SU-DHL-6 (cell line): ENCODE measurements at regions not wholly inside any gene's neighbourhood (a gene's known extent, or its start where the extent isn't known, plus 50 kb on each side); places are given as distances from the start of the nearest gene placed in this dataset.

Source experiments
- H2AFZ ChIP-seq: fragments of 200-600 bp; sonication (generic); 2 replicates; pipeline ENCODE4 v1.6.1; 2014; ENCODE audit warnings: low read depth, mild to moderate bottlenecking, moderate library complexity, mixed read lengths, antibody characterized with exemption, low read length; ENCODE audit not compliant: severe bottlenecking
- H3F3A ChIP-seq: fragments of 200-600 bp; shearing (Covaris generic); 2 replicates; pipeline ENCODE4 v1.6.0; 2016; ENCODE audit warnings: antibody characterized with exemption, mild to moderate bottlenecking; ENCODE audit not compliant: insufficient read depth
- H3K27ac ChIP-seq: fragments of 200-600 bp; sonication (generic); 2 replicates; pipeline ENCODE4 v1.5.1; 2016; ENCODE audit warnings: low read depth, mild to moderate bottlenecking, low read length, moderate library complexity, mixed read lengths
- H3K27me3 ChIP-seq: fragments of 200-600 bp; sonication (generic), shearing (Covaris generic); 2 replicates; pipeline ENCODE4 v1.6.0; 2014; ENCODE audit warnings: mild to moderate bottlenecking, low read length
- H3K36me3 ChIP-seq: fragments of 200-600 bp; sonication (generic); 2 replicates; pipeline ENCODE4 v1.6.1; 2014; ENCODE audit warnings: mild to moderate bottlenecking, low read length, mixed read lengths
- H3K4me2 ChIP-seq: fragments of 300-600, 200-600 bp; shearing (Covaris generic), sonication (generic); 2 replicates; pipeline ENCODE4 v1.6.0; 2014; ENCODE audit warnings: low read length, low read depth, mild to moderate bottlenecking; ENCODE audit not compliant: poor library complexity, severe bottlenecking
- H3K4me3 ChIP-seq: fragments of 200-600 bp; sonication (generic); 2 replicates; pipeline ENCODE4 v1.5.1; 2014; ENCODE audit warnings: antibody characterized with exemption, low read length, mild to moderate bottlenecking, mixed read lengths; ENCODE audit not compliant: insufficient read depth, poor library complexity, severe bottlenecking
- H3K79me2 ChIP-seq: fragments of 200-600 bp; sonication (generic); 2 replicates; pipeline ENCODE4 v1.6.1; 2014; ENCODE audit warnings: mild to moderate bottlenecking, low read length, moderate library complexity; ENCODE audit not compliant: insufficient read depth
- H3K9ac ChIP-seq: fragments of 200-600 bp; sonication (generic); 2 replicates; pipeline ENCODE4 v1.7.0; 2014; ENCODE audit warnings: mild to moderate bottlenecking, low read length
- H3K9me2 ChIP-seq: fragments of 200-600 bp; sonication (generic); replicated peaks from 2 replicates; pipeline ENCODE4 v1.6.1; 2014; ENCODE audit warnings: low read length; ENCODE audit not compliant: insufficient read depth
- H3K9me3 ChIP-seq: fragments of 200-600 bp; sonication (generic); 2 replicates; pipeline ENCODE4 v1.6.1; 2014; ENCODE audit warnings: low read length, mixed read lengths; ENCODE audit not compliant: insufficient read depth
- H4K20me1 ChIP-seq: fragments of 200-600 bp; sonication (generic); 2 replicates; pipeline ENCODE4 v1.6.1; 2014; ENCODE audit warnings: low read depth, mild to moderate bottlenecking, antibody characterized with exemption, low read length, moderate library complexity, mixed read lengths
- CTCF ChIP-seq: fragments of 200-600 bp; sonication (generic); IDR thresholded peaks from one replicate; pipeline ENCODE4 v1.5.1; 2017; ENCODE audit warnings: antibody characterized with exemption, mild to moderate bottlenecking, low read length, moderate library complexity; ENCODE audit not compliant: insufficient read depth, poor library complexity, severe bottlenecking
- EZH2phosphoT487 ChIP-seq: fragments of 200-600 bp; sonication (generic), shearing (Covaris generic); conservative IDR thresholded peaks from 2 replicates; pipeline ENCODE4 v1.6.1; 2018; ENCODE audit warnings: mild to moderate bottlenecking, antibody characterized with exemption, low read length, moderate library complexity, mixed read lengths

GRCh38 chr9:22255337-22255736, 191.3 kb upstream of the DMRTA1 start:
- Histone ChIP-seq H3K27ac (no peak overlapping the region), H3K4me2 (no peak overlapping the region)
- no peak for TF ChIP-seq CTCF
- no peak for TF ChIP-seq EZH2phosphoT487

GRCh38 chr9:22256381-22256780, 190.2 kb upstream of the DMRTA1 start:
- H3K36me3 ChIP-seq, result no peaks in the 10 kb centered on the region
- no peak overlapping the region for H3K27ac ChIP-seq
- H3K79me2 ChIP-seq, result no peaks in the 10 kb centered on the region
- no peak overlapping the region for H2AFZ ChIP-seq
- H3K4me2 ChIP-seq, result no peak overlapping the region
- H3K9me2 ChIP-seq, result no peaks in the 10 kb centered on the region
- no peaks in the 10 kb centered on the region for H4K20me1 ChIP-seq
- no peaks in the 10 kb centered on the region for H3K27me3 ChIP-seq
- no peak for TF ChIP-seq EZH2phosphoT487
- no peak for TF ChIP-seq CTCF
- no peaks in the 10 kb centered on the region for H3K9me3 ChIP-seq
- H3K9ac ChIP-seq, result no peak overlapping the region
- H3K4me3 ChIP-seq, result no peak overlapping the region
- no peaks in the 10 kb centered on the region for H3F3A ChIP-seq

More at GRCh38 chr9:22255337-22255736, 191.3 kb upstream of the DMRTA1 start:
- Histone ChIP-seq H4K20me1 (no peaks in the 10 kb centered on the region), H3F3A (no peaks in the 10 kb centered on the region), H2AFZ (no peak overlapping the region), H3K36me3 (no peaks in the 10 kb centered on the region), H3K9me2 (no peaks in the 10 kb centered on the region), H3K4me3 (no peak overlapping the region), H3K9me3 (no peaks in the 10 kb centered on the region), H3K9ac (no peak overlapping the region), H3K79me2 (no peaks in the 10 kb centered on the region), H3K27me3 (no peaks in the 10 kb centered on the region)

- H3K9me2 ChIP-seq, result no peaks in the 10 kb centered on the region
- no peak overlapping the region for H2AFZ ChIP-seq
- H3K9ac ChIP-seq, result no peak overlapping the region
- H3K27me3 ChIP-seq, result no peaks in the 10 kb centered on the region
- no peak overlapping the region for H3K4me3 ChIP-seq
- no peak overlapping the region for H3K4me2 ChIP-seq
- no peak for TF ChIP-seq EZH2phosphoT487
- TF ChIP-seq CTCF, result no peak
- no peaks in the 10 kb centered on the region for H3K36me3 ChIP-seq
- no peak overlapping the region for H3K27ac ChIP-seq
- H3K9me3 ChIP-seq, result no peaks in the 10 kb centered on the region
- no peaks in the 10 kb centered on the region for H4K20me1 ChIP-seq
- no peaks in the 10 kb centered on the region for H3F3A ChIP-seq
- no peaks in the 10 kb centered on the region for H3K79me2 ChIP-seq
Observed at GRCh38 chr9:22257026-22257816, 189.4 kb upstream of the DMRTA1 start.
